ENCODE measurements at regions not wholly inside any gene's neighbourhood (a gene's known extent, or its start where the extent isn't known, plus 50 kb on each side); places are given as distances from the start of the nearest gene placed in this dataset.

DNA sequence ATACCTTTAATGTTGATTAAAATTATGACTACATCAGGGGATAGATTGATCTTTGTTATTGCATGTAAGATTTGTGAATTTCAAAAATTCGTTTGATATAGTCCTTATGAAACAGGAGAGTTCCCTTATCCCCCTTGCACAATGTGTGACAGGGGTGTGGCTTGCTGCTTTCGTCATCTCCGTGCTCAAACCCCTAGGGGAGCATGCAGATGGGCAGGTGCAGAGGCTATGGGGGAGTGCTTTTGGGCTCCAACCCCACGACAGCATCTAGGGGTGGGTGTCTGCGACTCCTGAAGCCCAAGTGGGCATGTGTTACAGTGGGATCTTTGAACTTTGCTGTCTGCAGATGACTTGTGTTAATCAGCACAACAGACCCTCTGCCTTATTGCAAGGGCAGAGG is 360.1 kb upstream of the GOLIM4 start:
- no peak for DNase-seq (ENCODE audit: low read depth)

DNA sequence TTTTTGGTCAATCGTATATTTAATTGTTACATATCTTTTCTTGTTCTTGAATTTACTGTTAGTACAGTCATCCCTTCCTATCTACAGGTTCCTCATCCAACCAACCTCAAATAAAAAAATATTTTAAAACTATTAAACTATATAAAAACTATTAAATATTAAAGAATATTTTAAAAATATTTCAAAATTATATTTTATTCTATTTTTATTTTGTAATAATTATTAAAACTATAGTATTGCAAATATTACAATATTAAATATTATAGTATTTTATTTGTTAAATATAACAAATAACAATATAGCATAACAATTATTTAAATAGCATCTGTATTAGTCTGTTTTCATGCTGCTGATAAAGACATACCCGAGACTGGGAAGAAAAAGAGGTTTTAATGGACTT is 357.9 kb upstream of the GOLIM4 start:
- DNase-seq (ENCODE audit: low read depth): no peak

DNA sequence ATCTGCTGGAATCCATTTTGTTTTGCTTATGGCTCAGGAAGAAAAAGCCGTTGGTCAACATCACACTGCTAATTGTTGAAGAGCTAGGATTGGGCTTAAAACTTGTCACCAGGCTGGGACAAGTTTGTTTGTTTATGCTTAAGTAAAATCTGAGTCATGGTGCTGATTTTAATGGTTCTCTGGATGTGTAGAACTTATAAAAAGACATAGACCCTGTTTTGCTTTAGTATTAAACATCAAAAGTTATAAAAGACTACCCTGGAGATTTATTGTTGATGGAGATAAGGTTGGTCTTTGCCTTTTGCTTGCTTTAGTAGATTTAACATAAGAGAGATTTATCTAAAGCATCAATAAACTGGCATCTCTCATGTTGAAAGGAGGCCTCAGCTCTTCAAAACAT is 348.2 kb upstream of the GOLIM4 start:
- no peak for DNase-seq (ENCODE audit: low read depth)

DNA sequence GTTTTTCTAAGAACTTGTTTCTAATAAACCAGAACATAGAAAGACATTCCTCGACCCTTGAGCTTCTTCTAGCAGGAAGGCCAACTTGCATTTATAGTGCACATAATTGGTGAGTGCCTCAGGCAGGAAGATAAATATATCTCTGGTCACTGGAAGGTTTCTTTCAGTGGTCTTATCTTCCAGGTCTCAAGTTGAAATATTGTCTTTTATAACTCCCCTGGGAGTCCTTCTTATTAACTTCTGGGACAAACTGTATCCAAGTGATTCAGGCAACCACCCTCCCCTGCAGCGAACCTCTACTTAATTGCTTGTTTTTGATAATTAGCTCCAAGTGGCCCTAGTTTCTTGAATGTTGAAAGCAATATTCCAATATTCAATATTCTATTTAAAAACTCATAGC is 346.8 kb upstream of the GOLIM4 start:
- no peak for DNase-seq (ENCODE audit: low read depth)

DNA sequence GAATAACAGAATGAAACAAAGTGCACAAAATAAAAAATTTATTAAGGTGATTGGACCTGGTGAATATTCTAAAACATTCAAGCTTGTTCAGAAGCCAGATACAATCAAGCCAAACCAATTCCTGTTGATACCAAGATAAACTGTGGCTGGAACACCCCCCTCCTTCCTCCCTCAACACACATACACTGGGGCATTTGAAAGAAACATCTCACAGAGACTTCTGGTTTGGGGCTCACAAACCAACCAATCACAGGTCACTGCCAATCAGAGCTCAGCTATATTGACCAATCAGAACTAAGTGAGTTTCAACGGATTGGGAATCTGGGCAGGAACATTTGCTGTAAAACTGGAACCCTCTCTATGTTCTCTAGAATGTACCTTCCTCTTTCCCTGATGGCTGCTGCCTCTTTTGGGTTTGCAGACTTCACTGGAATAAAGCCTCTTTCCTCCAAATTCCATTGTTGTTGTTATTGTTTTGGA is 340.6 kb upstream of the GOLIM4 start:
- DNase-seq (ENCODE audit: low read depth): no peak

DNA sequence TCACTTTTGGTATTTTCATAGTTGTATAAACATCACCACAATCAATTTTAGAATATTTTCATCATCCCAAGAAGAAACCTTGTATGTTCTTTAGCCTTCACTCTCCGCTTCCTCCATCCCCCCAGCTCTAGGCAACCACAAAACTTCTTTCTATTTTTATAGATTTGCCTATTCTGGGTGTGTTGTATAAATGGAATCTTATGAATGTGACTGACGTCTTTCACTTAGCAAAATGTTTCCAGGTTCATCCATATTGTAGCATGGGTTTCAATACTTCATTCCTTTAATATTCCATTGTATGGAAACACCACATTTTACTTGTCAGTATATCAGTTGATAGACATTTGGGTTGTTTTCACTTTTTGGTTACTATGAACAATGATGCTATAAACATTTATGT is 335.8 kb upstream of the GOLIM4 start:
- no peak for DNase-seq (ENCODE audit: low read depth)

DNA sequence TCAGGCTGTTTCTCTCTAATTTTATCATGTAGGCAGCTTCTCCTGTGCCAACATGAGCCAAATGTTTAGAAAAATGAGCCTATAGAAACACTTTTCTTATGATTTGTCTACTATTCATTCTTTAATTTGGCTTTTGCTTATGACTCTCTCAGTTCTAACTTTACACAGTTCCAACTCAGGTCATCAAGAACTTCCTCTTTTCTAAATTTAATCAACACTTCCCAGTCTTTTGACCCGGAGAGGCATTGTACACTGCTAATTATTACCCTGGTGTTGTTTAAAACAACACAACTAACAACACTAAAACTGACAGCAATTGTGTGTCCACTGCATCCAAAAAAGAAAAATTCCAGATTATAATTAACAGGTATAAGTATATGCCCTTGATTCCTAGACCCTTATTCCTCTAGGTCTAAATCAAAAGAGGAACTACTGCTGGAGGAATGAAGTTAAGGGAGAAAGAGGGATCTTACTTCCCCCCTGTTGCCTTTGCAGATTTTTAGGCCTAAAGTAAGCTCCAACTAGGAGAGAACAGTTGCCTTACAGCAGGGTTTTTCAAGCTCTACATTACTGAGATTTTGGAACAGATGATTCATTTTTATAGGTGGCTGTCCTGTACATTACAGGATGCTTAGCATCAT is 332.2 kb upstream of the GOLIM4 start:
- no peak for DNase-seq (ENCODE audit: low read depth)

DNA sequence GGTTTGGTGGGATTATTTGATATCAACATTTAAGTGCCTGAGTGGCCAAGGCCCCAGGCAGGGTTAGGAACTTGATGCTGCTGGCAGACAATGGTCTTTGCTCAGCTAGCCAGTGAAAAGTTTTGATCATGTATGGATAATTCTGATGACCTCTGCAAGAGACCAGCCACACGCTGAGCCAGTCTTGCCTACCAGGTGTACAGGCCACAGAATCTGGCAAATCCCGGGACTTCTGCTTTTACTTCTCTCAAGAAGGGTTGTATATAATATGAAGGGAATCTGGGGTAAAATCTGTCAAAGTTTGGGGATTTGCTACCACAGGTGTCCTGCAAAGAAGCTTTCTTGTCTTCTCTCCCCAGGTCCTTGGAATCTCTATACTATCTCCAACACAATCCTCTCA is 331.4 kb upstream of the GOLIM4 start:
- no peak for DNase-seq (ENCODE audit: low read depth)

DNA sequence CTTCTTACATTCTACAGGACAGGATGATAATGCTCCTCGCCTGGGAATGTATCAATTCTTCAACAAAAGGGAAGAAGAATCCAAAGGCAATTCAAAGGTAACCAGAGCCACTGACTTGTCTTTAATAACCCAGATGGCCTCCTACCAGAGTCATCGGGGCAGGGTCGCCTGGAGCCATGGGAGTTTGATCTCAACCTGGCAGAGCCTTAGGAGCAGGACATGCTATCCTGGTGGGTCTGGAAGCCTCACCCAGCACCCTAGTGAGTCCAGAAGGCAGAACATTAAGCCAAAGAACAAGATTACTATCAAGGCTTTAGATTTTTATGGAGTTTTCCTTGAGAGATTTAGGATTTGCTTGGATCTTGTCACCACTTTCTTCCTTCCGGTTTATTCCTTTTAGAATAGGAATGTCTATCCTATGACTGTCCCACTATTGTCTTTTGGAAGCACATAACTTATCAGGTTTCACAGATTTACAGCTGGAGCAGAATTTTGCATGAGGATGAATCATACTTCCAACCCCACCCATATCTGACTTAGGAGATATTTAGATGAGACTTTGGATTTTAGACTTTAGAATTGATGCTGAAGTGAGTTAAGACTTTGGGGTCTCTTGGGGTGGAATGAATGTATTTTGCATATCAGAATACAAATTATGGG is 330.3 kb upstream of the GOLIM4 start:
- peak; percentile 7 for DNase-seq (ENCODE audit: low read depth)

DNA sequence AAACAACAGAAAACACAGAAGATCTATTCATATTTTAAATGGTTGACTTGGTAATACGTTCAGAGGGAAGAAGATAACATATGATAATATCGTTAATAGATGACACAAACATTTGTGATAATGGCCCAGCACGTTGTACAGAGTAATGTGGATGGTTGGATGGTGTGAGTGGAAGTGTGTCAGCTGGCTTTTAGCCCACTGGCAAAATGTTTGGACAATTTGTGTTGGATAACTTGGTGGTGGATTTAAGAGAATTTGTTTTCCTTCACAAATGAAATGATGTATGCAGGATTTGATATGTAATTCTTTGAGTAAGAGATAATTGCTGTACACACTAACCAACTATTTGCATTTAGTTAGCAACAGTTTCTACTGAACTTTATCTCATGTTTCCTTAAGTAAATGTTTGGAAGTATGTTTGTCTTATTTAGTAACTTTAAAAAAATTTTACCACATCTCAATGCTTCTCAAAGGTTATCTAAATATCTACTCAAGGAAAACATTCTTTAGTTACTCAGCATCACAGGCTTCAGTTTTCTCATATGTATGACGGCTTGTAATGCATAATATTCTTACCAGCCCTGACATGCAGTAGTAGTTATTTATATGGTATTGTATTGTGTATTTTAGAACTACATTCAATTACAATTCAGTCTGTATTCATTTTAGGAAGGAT is 328.5 kb upstream of the GOLIM4 start:
- no peak for DNase-seq (ENCODE audit: low read depth)

DNA sequence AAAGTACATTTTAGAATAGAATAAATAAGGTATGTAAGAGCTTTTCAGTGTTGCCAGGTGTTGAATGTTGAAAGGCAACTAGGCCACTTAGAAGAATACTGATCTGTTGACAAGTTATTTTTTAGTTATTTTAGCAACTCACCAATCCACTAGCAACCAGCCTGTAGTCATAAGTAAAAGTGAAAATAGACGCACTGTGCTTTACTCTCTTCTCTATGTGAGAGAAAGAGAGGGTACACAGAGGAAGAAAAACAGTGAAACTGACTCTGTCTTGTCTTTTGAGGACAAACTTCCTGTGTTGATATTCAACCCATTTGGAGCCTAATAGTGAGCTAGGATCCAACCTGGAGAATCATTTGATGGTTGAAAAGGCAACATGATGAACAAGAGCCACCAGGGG is 327.1 kb upstream of the GOLIM4 start:
- no peak for DNase-seq (ENCODE audit: low read depth)

DNA sequence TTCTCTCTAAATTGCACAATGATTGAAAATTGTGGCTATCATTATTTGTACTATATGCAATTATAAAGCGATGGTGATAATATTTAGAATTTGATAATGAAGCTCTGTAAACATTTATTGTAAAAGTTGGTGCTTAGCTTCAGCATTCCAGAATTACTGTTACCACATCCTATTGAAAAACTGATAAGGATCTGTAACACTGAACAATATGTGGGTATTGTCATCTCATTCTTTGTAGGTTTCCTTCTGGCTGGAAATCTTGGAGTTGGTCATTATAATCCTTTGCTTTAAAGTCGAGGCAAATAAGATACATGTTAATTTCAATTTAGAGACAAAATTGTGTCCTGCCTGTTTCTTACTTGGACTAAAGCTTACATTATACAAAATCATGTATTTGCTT is 323.4 kb upstream of the GOLIM4 start:
- DNase-seq (ENCODE audit: low read depth): no peak

DNA sequence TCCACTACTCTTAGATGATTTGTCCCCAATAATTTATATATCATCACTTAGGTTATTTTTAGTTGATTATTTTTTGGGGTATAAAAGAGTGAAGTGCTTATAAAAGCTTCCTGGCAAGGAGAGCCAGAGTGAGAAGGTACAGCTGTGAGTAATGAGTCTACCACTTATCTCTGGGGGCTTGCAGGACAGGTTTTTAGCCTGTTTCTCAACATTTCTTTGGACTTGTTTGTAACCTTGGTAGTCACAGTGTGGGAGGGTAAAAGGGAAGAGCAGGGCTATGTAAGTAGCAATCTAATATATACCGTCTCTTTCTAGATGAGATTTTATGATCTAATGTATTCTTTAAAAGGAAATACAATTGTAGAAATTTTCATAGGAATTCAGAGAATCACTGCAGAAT is 321.3 kb upstream of the GOLIM4 start:
- DNase-seq (ENCODE audit: low read depth): no peak

DNA sequence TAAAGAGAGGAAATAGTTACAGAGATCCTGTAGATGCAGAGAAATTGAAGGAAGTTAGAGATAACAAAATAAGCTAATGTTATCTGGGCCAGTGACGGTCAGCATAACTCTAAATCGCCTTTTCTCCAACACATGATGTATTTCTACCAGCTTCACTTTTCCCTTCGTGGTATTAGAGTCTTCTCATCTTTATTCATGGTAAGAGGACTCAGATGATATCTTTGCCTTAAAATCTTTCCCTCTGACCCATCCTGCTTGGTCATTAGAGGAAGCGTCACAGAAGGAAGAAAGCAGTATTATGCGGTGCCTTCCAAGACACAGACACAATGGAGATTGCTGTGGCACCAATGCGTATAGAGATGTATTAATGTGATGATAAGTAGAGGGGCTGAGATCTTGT is 320.7 kb upstream of the GOLIM4 start:
- DNase-seq (ENCODE audit: low read depth): no peak

DNA sequence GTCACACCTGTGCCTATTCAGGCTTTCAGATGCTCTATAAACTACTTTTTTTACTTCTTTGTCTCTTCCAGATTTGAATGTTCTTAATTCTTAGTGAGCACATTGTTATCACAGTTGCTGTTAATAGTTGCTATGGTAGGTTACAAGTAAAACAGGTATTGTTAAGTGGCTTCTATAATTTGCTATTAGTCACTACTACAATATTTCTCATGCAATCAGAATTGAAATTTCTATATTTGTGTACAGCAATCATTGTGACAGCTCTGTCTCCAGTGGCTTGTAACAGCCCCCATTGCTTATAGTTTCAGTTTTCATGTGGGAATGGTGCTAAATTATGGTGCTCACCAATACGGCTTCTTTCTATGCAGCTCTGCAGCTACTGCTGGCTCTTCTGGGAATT is 318.4 kb upstream of the GOLIM4 start:
- no peak for DNase-seq (ENCODE audit: low read depth)

DNA sequence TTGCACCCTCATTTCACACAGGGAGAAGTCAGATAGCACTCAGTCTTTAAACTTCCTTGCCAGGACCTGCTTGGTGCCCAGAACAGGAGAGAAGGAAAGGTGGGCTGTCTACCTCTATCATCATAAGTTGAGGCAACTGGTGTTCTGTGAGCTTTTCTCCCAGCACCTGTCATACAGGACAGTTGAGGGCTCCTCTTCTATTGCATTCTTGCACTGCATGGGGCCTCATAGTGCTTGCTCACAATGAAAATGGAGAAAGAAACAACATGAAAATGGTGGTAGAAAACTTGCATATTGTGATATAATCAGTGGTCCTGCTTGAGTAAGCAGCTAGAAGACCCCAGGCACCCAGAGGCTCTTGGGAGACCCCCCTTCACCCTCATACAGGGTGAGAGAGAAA is 311.7 kb upstream of the GOLIM4 start:
- no peak for DNase-seq (ENCODE audit: low read depth)

DNA sequence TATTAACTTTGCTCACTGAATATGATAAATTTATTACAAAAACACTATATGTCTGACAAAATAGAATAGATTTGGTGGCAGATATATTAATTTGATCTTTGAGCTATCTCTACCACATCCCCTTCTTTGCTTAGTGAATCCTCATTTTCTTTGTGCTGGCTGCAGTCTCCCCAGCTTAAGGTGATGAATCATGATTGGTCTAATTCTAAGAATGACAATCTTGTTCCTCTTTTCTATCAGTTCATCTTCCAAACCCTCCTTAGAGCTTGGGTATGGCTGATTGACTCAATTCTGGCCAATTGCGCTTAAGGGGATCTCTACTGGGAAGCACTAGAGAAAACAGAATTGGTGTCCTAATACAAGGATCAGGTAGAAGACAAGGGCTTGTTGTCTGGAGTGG is 309.6 kb upstream of the GOLIM4 start:
- no peak for DNase-seq (ENCODE audit: low read depth)

DNA sequence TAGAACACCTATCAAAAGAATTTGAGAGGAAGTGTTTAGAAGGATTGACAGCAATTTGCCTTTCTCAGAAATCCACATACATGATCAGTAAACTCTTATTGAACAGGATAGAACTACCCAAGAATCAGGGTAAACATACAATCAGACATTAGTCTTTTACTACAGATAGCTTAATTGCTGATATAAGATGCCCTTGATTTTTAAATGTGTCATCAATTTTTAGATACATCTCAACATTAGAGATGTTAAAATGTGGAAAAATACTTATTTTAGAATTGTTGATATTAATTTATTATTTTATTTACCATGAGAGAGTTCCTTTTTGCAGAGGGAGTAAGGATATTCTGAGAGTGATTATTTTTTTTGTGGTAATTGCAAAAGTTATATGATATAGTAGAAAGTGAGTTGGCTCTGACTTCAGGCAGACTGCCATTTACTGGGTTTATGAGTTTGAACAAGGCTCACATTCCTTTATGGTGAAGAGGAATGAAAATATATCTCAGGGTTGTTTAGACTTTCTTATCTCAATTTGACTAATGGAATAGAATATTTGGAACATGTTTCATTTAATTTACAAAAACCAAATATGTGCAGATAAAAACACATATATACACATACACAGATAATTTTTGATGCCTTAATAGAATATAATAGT is 302.8 kb upstream of the GOLIM4 start:
- no peak for DNase-seq (ENCODE audit: low read depth)

DNA sequence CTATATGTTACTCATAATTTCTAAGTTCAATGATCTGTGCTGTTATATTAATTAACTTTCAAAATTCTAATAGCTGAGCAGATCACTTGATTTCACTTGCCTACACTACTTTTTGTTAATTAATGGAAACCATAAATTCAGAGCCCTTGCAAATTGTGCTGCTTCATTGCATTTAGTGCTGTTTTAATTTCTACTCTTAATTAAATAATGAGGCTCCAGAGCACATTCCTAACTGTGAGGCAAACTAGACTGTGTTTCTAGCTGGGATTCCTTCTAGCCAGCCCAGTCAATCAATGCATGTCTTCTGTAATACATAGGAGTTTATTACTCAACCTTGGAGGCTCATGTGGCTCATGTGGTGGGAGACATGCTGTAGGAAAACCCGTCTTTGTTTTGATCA is 301.1 kb upstream of the GOLIM4 start:
- no peak for DNase-seq (ENCODE audit: low read depth)

DNA sequence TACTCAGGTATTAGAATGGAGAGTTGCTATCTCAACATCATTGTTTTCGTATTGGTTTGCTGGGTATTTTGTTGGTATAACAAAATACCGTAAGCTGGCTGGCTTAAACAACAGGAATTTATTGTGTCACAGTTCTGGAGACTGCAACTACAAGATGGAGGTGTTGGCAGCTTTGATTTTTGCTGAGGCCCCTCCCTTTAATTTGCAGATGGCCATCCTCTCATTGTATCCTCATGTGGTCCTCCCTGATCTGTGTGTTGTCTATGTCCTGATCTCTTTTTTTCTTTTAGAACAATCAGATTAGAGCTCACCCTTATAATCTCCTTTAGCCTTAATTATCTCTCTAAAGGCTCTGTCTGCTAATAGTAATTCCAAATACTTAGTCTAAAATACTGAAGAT is 299.8 kb upstream of the GOLIM4 start:
- DNase-seq (ENCODE audit: low read depth): no peak

DNA sequence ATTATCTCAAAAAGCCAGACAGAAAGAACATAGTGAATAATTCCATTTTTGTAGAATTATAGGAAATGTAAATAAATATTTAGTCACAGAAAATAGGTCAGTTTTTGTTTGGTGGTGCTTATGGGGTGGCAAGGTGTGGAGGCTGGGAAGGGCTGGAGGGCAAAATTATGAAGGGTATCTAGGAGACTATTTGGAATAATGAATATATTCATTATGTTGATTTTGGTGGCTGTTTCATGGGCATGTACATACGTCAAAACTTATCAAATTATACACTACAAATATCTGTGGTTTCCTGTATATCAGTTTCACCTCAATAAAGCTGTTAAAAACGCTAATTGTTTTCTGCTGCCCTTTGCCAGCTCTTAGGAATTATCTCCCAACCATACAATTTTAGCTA is 298.7 kb upstream of the GOLIM4 start:
- no peak for DNase-seq (ENCODE audit: low read depth)

DNA sequence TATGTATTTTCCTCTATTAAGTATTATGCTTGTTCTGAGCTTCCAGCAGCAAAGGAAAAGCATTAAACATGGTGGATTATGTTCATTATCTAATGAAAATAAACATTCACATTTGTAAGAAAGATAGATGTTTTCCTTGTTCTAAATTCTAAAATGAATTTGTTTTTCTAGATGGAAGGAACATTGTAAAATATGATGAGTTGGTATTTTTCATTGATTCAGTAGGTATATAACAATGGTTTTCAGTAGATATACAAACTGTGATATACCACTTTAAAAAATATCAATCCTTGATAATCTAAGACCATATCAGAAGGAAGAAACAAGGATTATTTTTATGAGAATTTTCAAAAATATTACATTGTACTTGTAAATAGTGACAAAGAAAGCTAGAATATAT is 290.6 kb upstream of the GOLIM4 start:
- no peak for DNase-seq (ENCODE audit: low read depth)

DNA sequence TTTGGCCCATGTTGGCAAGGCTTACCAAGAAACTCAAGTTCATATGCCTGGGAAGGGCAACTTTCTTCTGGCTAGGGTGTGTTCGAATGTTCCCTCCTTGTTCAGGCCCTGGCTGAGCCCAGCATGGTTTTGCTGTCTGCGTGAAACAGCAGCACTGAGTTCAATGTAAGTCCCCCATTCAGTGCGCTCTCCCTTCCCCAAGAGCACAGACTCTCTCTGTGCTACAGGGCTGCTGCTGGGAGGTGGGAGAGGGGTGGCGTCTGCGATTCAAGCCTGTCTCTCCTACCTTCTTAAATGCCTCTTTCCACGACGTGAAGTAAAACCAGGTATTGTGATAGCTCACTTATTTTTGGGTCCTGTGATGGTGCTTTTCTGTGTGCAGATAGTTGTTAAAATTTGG is 289.3 kb upstream of the GOLIM4 start:
- no peak for DNase-seq (ENCODE audit: low read depth)
